CD14-positive monocyte (primary cell): ENCODE measurements at regions not wholly inside any gene's neighbourhood (a gene's known extent, or its start where the extent isn't known, plus 50 kb on each side); places are given as distances from the start of the nearest gene placed in this dataset.

ENCODE experiments used
- DNase-seq, 3 donors: peaks; one replicate each; pipeline ENCODE4 v3.0.0-alpha.2; 2011 to 2022
- H2AFZ ChIP-seq: 2 replicates; pipeline ENCODE4 v1.6.0; 2012; ENCODE audit warnings: mild to moderate bottlenecking, low read depth, low read length, inconsistent platforms; ENCODE audit not compliant: insufficient read depth, poor library complexity, severe bottlenecking
- H3K27ac ChIP-seq, 2 donors: 1 replicate in 1 of 2; 2 replicates in 1 of 2; pipeline ENCODE4 v1.5.1; 2012 to 2013; ENCODE audit warnings: low read length in 2 of 2, control low read depth in 1 of 2, inconsistent platforms in 1 of 2, low read depth in 1 of 2, mild to moderate bottlenecking in 1 of 2
- H3K27me3 ChIP-seq, 2 donors: one replicate each; pipeline versions ENCODE4 v1.6.0 to v1.6.1; 2011 to 2013; ENCODE audit warnings: low read length in 2 of 2; ENCODE audit not compliant: control insufficient read depth in 2 of 2, insufficient read depth in 2 of 2
- H3K36me3 ChIP-seq, 2 donors: replicated peaks in 1 of 2; 1 replicate in 1 of 2; 2 replicates in 1 of 2; pipeline versions ENCODE4 v1.5.1 to v1.6.1; 2012 to 2013; ENCODE audit warnings: low read length in 2 of 2, control low read depth in 1 of 2, inconsistent platforms in 1 of 2, mild to moderate bottlenecking in 1 of 2; ENCODE audit not compliant: insufficient read depth in 2 of 2, control insufficient read depth in 1 of 2
- H3K4me1 ChIP-seq, 2 donors: 1 replicate in 1 of 2; 2 replicates in 1 of 2; pipeline versions ENCODE4 v1.5.1 to v1.6.1; 2012 to 2013; ENCODE audit warnings: low read length in 2 of 2, control low read depth in 1 of 2, inconsistent platforms in 1 of 2, mild to moderate bottlenecking in 1 of 2, moderate library complexity in 1 of 2; ENCODE audit not compliant: insufficient read depth in 2 of 2, control insufficient read depth in 1 of 2
- H3K4me2 ChIP-seq: replicated peaks from 2 replicates; pipeline ENCODE3; 2012; ENCODE audit warnings: low read length, moderate library complexity, mild to moderate bottlenecking; ENCODE audit not compliant: poor library complexity, severe bottlenecking; ENCODE audit errors: extremely low read depth
- H3K4me3 ChIP-seq, 3 experiments: fragments of 200-600 bp in 1 of 3; sonication (generic) in 1 of 3; replicated peaks in 1 of 3; 1 replicate in 2 of 3; 2 replicates in 1 of 3; pipeline ENCODE4 v1.5.1; 2011 to 2013; ENCODE audit warnings: low read length in 3 of 3, mild to moderate bottlenecking in 3 of 3, control low read depth in 2 of 3, low read depth in 2 of 3, inconsistent platforms in 1 of 3, moderate library complexity in 1 of 3
- H3K79me2 ChIP-seq: 2 replicates; pipeline ENCODE4 v1.6.0; 2012; ENCODE audit warnings: mild to moderate bottlenecking, control low read depth, inconsistent platforms, low read length, moderate library complexity; ENCODE audit not compliant: insufficient read depth
- H3K9ac ChIP-seq: 2 replicates; pipeline ENCODE4 v1.6.0; 2017; ENCODE audit warnings: low read length, mild to moderate bottlenecking; ENCODE audit not compliant: insufficient read depth, poor library complexity, severe bottlenecking
- H3K9me3 ChIP-seq, 2 donors: replicated peaks in 1 of 2; 1 replicate in 1 of 2; 2 replicates in 1 of 2; pipeline versions ENCODE4 v1.5.1 to v1.6.1; 2012 to 2013; ENCODE audit warnings: low read length in 2 of 2, control low read depth in 1 of 2; ENCODE audit not compliant: control insufficient read depth in 1 of 2, insufficient read depth in 1 of 2
- H4K20me1 ChIP-seq: 2 replicates; pipeline ENCODE4 v1.6.0; 2012; ENCODE audit warnings: mild to moderate bottlenecking, low read length, control low read depth, moderate library complexity; ENCODE audit not compliant: insufficient read depth
- H3K27ac Mint-ChIP-seq, 7 donors: one replicate each; pipeline ENCODE4 v1.8.0; 2020; ENCODE audit warnings: mild to moderate bottlenecking in 7 of 7, mixed read lengths in 7 of 7, moderate library complexity in 6 of 7, inconsistent platforms in 2 of 7
- H3K27me3 Mint-ChIP-seq, 3 donors: one replicate each; pipeline ENCODE4 v1.8.0; 2021 to 2022; ENCODE audit warnings: low read depth in 3 of 3, mild to moderate bottlenecking in 3 of 3, mixed read lengths in 3 of 3, moderate library complexity in 3 of 3, inconsistent platforms in 1 of 3
- H3K36me3 Mint-ChIP-seq, 2 donors: one replicate each; pipeline ENCODE4 v1.8.0; 2020; ENCODE audit warnings: mixed read lengths in 2 of 2, inconsistent platforms in 1 of 2, mild to moderate bottlenecking in 1 of 2
- H3K4me1 Mint-ChIP-seq: one replicate; pipeline ENCODE4 v1.8.0; 2020; ENCODE audit warnings: mild to moderate bottlenecking, mixed read lengths
- H3K4me3 Mint-ChIP-seq, 2 donors: one replicate each; pipeline ENCODE4 v1.8.0; 2020; ENCODE audit warnings: mild to moderate bottlenecking in 2 of 2, mixed read lengths in 2 of 2, moderate library complexity in 1 of 2
- H3K9me3 Mint-ChIP-seq, 7 donors: one replicate each; pipeline ENCODE4 v1.8.0; 2020 to 2022; ENCODE audit warnings: mixed read lengths in 7 of 7, mild to moderate bottlenecking in 6 of 7, moderate library complexity in 6 of 7, inconsistent platforms in 2 of 7
- CTCF ChIP-seq: fragments of 200-600 bp; IDR thresholded peaks from one replicate; pipeline ENCODE4 v1.8.0; 2022; ENCODE audit warnings: antibody characterized with exemption, mild to moderate bottlenecking
- WGBS: methylation state at CpG from one replicate; pipeline ENCODE4 v1.1.5; 2013; ENCODE audit warnings: missing lambda C conversion rate; ENCODE audit not compliant: insufficient coverage; 5-methylcytosine and 5-hydroxymethylcytosine counted together
- intact Hi-C, 2 donors: fragments of 100-400 bp; cut with micrococcal nuclease; formaldehyde crosslinking; loops; one replicate each; pipeline versions ENCODE4 v1.15.0 to v1.15.1; 2023

GRCh38 chr12:22850185-22850584, 225.2 kb downstream of the ETNK1 start:
- Histone ChIP-seq H3K4me3 (no peak overlapping the region), H3K27ac (no peak overlapping the region), H3K79me2 (no peaks in the 10 kb centered on the region), H3K4me2 (no peak overlapping the region), H3K36me3 (no peaks in the 10 kb centered on the region), H3K4me1 (no peaks in the 10 kb centered on the region), H3K27me3 (no peaks in the 10 kb centered on the region), H3K9ac (no peak overlapping the region), H2AFZ (no peak overlapping the region), H3K9me3 (peaks cover 7 to 9% of the 10 kb centered on the region in 2 donors), H4K20me1 (no peaks in the 10 kb centered on the region)
- no peak for DNase-seq
- H3K9me3 Mint-ChIP-seq: peaks cover 5 to 11% (median 7%) of the 10 kb centered on the region in 7 donors
- no peaks in the 10 kb centered on the region for H3K36me3 Mint-ChIP-seq
- WGBS: 98% methylated on average over 7 of the region's 8 CpGs
- no peak overlapping the region for H3K27ac Mint-ChIP-seq
- intact Hi-C loops: no loop called here
- TF ChIP-seq CTCF: no peak
- H3K27me3 Mint-ChIP-seq: peaks cover 5 to 7% (median 5%) of the 10 kb centered on the region in 3 donors
- H3K4me1 Mint-ChIP-seq: no peaks in the 10 kb centered on the region
- H3K4me3 Mint-ChIP-seq: no peak overlapping the region

- no peak overlapping the region for H3K27ac ChIP-seq
- H3K9ac ChIP-seq: no peak overlapping the region
- H3K36me3 ChIP-seq: no peaks in the 10 kb centered on the region
- Mint-ChIP-seq H3K36me3 (no peaks in the 10 kb centered on the region), H3K9me3 (peaks cover 0 to 3% (median 1%) of the 10 kb centered on the region in 7 donors), H3K4me1 (no peaks in the 10 kb centered on the region), H3K27ac (no peak overlapping the region), H3K27me3 (peaks cover 5 to 7% (median 5%) of the 10 kb centered on the region in 3 donors), H3K4me3 (no peak overlapping the region)
- H3K4me3 ChIP-seq: no peak overlapping the region
- H2AFZ ChIP-seq: no peak overlapping the region
- H3K4me2 ChIP-seq: no peak overlapping the region
- H4K20me1 ChIP-seq: no peaks in the 10 kb centered on the region
- no peaks in the 10 kb centered on the region for H3K27me3 ChIP-seq
- TF ChIP-seq CTCF: no peak
- H3K4me1 ChIP-seq: no peaks in the 10 kb centered on the region
- H3K9me3 ChIP-seq: no peaks in the 10 kb centered on the region
- intact Hi-C loops: no loop called here
- DNase-seq: no peak
- no peaks in the 10 kb centered on the region for H3K79me2 ChIP-seq
These were observed 226.6 kb downstream of the ETNK1 start for GRCh38 chr12:22851532-22851931.
